Suppressor macrophage treated with lipopolysaccharide for 4 hours (primary cell): ENCODE measurements at regions not wholly inside any gene's neighbourhood (a gene's known extent, or its start where the extent isn't known, plus 50 kb on each side); places are given as distances from the start of the nearest gene placed in this dataset.

Source experiments
- DNase-seq: peaks from one replicate; pipeline ENCODE4 v3.0.0-alpha.2; 2020

GRCh38 chr20:34163307-34163706, 51.3 kb upstream of the EIF2S2 start:
- no peak for DNase-seq

- DNase-seq, result no peak
Measured at GRCh38 chr20:34164381-34164984, 52.4 kb upstream of the EIF2S2 start.

GRCh38 chr20:34165018-34165619, 53.1 kb upstream of the EIF2S2 start:
- DNase-seq, result peak; percentile 32

GRCh38 chr20:34171640-34172039, 59.6 kb upstream of the EIF2S2 start:
- no peak for DNase-seq

GRCh38 chr20:34172926-34173325, 60.9 kb upstream of the EIF2S2 start:
- DNase-seq, result no peak

- no peak for DNase-seq
Measured at GRCh38 chr20:34175079-34175478, 63.0 kb upstream of the EIF2S2 start.

GRCh38 chr20:34175879-34176278, 63.8 kb upstream of the EIF2S2 start:
- peak; percentile 36 for DNase-seq

GRCh38 chr20:34177052-34177451, 64.2 kb upstream of the ASIP start:
- no peak for DNase-seq

- no peak for DNase-seq
Measured at GRCh38 chr20:34179637-34180360, 61.4 kb upstream of the ASIP start.

- no peak for DNase-seq
Measured at GRCh38 chr20:34180460-34181120, 60.6 kb upstream of the ASIP start.

GRCh38 chr20:34181484-34181883, 59.7 kb upstream of the ASIP start:
- no peak for DNase-seq

GRCh38 chr20:34185766-34186620, 55.2 kb upstream of the ASIP start:
- no peak for DNase-seq

GRCh38 chr20:34189572-34190163, 51.6 kb upstream of the ASIP start:
- DNase-seq, result no peak

GRCh38 chr20:34190262-34190661, 51.0 kb upstream of the ASIP start:
- DNase-seq, result no peak

- peak; percentile 70 for DNase-seq
Measured at GRCh38 chr20:34190679-34191090, 50.5 kb upstream of the ASIP start.
